Left lung (tissue), 4 donors: ENCODE measurements at regions not wholly inside any gene's neighbourhood (a gene's known extent, or its start where the extent isn't known, plus 50 kb on each side); places are given as distances from the start of the nearest gene placed in this dataset.

ENCODE experiments used
- ATAC-seq: fragments of 200-7000 bp; cut with Tn5 transposase; one replicate; pipeline ENCODE4 v1.9.1; 2020; ENCODE audit warnings: moderate library complexity
- DNase-seq, 4 donors: peaks; one replicate each; pipeline ENCODE4 v3.0.0-alpha.2; 2013 to 2020
- H3K27ac ChIP-seq, 2 donors: fragments of 200-600 bp; sonication (generic) in 1 of 2; one replicate each; pipeline versions ENCODE4 v1.5.0 to v1.8.0; 2020 to 2021
- H3K27me3 ChIP-seq, 2 donors: fragments of 200-600 bp; sonication (generic) in 1 of 2; one replicate each; pipeline versions ENCODE4 v1.5.0 to v1.8.0; 2020 to 2021
- H3K36me3 ChIP-seq, 2 donors: fragments of 200-600 bp; sonication (generic) in 1 of 2; one replicate each; pipeline versions ENCODE4 v1.5.0 to v1.8.0; 2020 to 2021
- H3K4me1 ChIP-seq, 2 donors: fragments of 200-600 bp; one replicate each; pipeline ENCODE4 v1.8.0; 2021
- H3K4me3 ChIP-seq, 2 donors: fragments of 200-600 bp; sonication (generic) in 1 of 2; one replicate each; pipeline versions ENCODE4 v1.5.0 to v1.8.0; 2020 to 2021; ENCODE audit warnings: mild to moderate bottlenecking in 1 of 2
- H3K9me3 ChIP-seq, 2 donors: fragments of 200-600 bp; sonication (generic) in 1 of 2; one replicate each; pipeline versions ENCODE4 v1.5.0 to v1.8.0; 2020 to 2021
- CTCF ChIP-seq, 2 donors: fragments of 200-600 bp; sonication (generic) in 1 of 2; IDR thresholded peaks; one replicate each; pipeline versions ENCODE4 v1.5.0 to v1.8.0; 2021; ENCODE audit warnings: antibody characterized with exemption in 2 of 2
- intact Hi-C, 2 donors: fragments of 100-400 bp; cut with DNase I; formaldehyde crosslinking; loops; one replicate each; pipeline versions ENCODE4 v1.11.2 to v1.14.2; 2022
- donor health status: DM: no; HTN: yes; CAD: no.
- donor health status: DM: no; HTN: no; CAD: no.

- no peak overlapping the region for H3K4me3 ChIP-seq
- H3K4me1 ChIP-seq = no peaks in the 10 kb centered on the region
- H3K36me3 ChIP-seq = no peaks in the 10 kb centered on the region
- H3K27ac ChIP-seq = no peak overlapping the region
- no peaks in the 10 kb centered on the region for H3K9me3 ChIP-seq
- TF ChIP-seq CTCF (IDR thresholded peaks at IDR 0.05) = no peak
- H3K27me3 ChIP-seq = peaks cover 0 to 88% of the 10 kb centered on the region in 2 donors
- DNase-seq (no peak), ATAC-seq (no peak)
- intact Hi-C loops = no loop called here
These were observed 190.3 kb downstream of the RBFOX3 start for GRCh38 chr17:79420318-79421243.

- ATAC-seq (no peak), DNase-seq (no peak)
- no peaks in the 10 kb centered on the region for H3K4me1 ChIP-seq
- no peak overlapping the region for H3K27ac ChIP-seq
- no peaks in the 10 kb centered on the region for H3K9me3 ChIP-seq
- H3K36me3 ChIP-seq = no peaks in the 10 kb centered on the region
- intact Hi-C loops = no loop called here
- peaks cover 0 to 87% of the 10 kb centered on the region in 2 donors for H3K27me3 ChIP-seq
- H3K4me3 ChIP-seq = no peak overlapping the region
- TF ChIP-seq CTCF (IDR thresholded peaks at IDR 0.05) = no peak
These were observed 193.3 kb downstream of the RBFOX3 start for GRCh38 chr17:79417476-79417988.

GRCh38 chr17:79415909-79416308, 194.9 kb downstream of the RBFOX3 start:
- peaks cover 0 to 78% of the 10 kb centered on the region in 2 donors for H3K27me3 ChIP-seq

GRCh38 chr17:79415365-79415764, 195.5 kb downstream of the RBFOX3 start:
- Histone ChIP-seq H3K27me3 (peaks cover 0 to 78% of the 10 kb centered on the region in 2 donors), H3K27ac (no peak overlapping the region), H3K4me1 (no peaks in the 10 kb centered on the region), H3K36me3 (no peaks in the 10 kb centered on the region), H3K4me3 (no peak overlapping the region), H3K9me3 (no peaks in the 10 kb centered on the region)
- TF ChIP-seq CTCF (IDR thresholded peaks at IDR 0.05) = no peak
- DNase-seq (no peak), ATAC-seq (no peak)
- intact Hi-C loops = no loop called here

More at GRCh38 chr17:79415909-79416308, 194.9 kb downstream of the RBFOX3 start:
- no peak overlapping the region for H3K27ac ChIP-seq
- H3K4me1 ChIP-seq = no peaks in the 10 kb centered on the region
- intact Hi-C loops = no loop called here
- H3K36me3 ChIP-seq = no peaks in the 10 kb centered on the region
- H3K9me3 ChIP-seq = no peaks in the 10 kb centered on the region
- DNase-seq (no peak), ATAC-seq (no peak)
- no peak overlapping the region for H3K4me3 ChIP-seq
- no peak for TF ChIP-seq CTCF (IDR thresholded peaks at IDR 0.05)

- Histone ChIP-seq H3K27ac (no peak overlapping the region), H3K36me3 (no peaks in the 10 kb centered on the region), H3K9me3 (no peaks in the 10 kb centered on the region), H3K27me3 (peaks cover 0 to 81% of the 10 kb centered on the region in 2 donors), H3K4me1 (no peaks in the 10 kb centered on the region), H3K4me3 (no peak overlapping the region)
- TF ChIP-seq CTCF (IDR thresholded peaks at IDR 0.05) = no peak
- DNase-seq (no peak), ATAC-seq (no peak)
- intact Hi-C loops = no loop called here
These were observed 196.0 kb downstream of the RBFOX3 start for GRCh38 chr17:79414793-79415211.
